Epithelial cell of esophagus (primary cell): ENCODE measurements at regions not wholly inside any gene's neighbourhood (a gene's known extent, or its start where the extent isn't known, plus 50 kb on each side); places are given as distances from the start of the nearest gene placed in this dataset.

Source experiments
- DNase-seq: peaks from one replicate; pipeline ENCODE4 v3.0.0; 2010; ENCODE audit warnings: low read depth
- H3K4me3 ChIP-seq: 2 replicates; pipeline ENCODE4 v1.5.1; 2011; ENCODE audit warnings: mild to moderate bottlenecking, low read length, control low read depth
- TF ChIP-seq, protein P1 (sequence below): IDR thresholded peaks from 2 replicates; pipeline ENCODE4 v1.5.1; 2011; ENCODE audit warnings: low read depth, mild to moderate bottlenecking, low read length, control low read depth, inconsistent platforms; ENCODE audit not compliant: insufficient read depth; ENCODE audit errors: missing control alignments

DNA sequence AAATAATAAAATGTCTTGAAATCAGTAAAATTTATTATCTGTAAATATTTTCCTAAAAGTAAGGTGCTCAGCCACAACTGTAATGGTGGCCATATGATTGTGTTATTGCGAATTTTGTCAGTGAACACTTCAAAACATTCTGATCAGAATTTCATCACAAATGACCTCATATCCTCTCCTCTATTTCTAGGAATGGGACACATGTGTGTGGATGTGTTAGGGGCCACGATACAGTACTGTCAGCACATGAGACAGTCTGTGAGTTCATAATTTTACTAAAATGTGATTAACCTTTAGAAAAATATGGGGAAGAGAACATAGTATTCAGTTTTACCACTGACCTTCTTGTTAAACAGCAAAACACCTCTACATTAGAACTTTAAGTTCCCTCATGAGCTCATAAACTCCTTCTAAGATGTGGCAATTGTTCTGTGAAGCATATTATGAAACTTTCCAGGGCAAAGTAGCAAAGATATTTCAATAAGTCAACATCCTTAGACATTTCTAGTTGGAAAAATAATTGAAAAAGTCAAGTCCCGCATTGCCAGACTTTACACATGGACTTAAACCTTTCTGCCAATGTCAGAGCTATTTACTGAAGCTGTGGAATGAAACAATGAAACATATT lies 158.2 kb upstream of the ABI3BP start:
- TF ChIP-seq, protein P1, sequence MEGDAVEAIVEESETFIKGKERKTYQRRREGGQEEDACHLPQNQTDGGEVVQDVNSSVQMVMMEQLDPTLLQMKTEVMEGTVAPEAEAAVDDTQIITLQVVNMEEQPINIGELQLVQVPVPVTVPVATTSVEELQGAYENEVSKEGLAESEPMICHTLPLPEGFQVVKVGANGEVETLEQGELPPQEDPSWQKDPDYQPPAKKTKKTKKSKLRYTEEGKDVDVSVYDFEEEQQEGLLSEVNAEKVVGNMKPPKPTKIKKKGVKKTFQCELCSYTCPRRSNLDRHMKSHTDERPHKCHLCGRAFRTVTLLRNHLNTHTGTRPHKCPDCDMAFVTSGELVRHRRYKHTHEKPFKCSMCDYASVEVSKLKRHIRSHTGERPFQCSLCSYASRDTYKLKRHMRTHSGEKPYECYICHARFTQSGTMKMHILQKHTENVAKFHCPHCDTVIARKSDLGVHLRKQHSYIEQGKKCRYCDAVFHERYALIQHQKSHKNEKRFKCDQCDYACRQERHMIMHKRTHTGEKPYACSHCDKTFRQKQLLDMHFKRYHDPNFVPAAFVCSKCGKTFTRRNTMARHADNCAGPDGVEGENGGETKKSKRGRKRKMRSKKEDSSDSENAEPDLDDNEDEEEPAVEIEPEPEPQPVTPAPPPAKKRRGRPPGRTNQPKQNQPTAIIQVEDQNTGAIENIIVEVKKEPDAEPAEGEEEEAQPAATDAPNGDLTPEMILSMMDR: no peak
- DNase-seq: no peak
- H3K4me3 ChIP-seq: no peak overlapping the region

DNA sequence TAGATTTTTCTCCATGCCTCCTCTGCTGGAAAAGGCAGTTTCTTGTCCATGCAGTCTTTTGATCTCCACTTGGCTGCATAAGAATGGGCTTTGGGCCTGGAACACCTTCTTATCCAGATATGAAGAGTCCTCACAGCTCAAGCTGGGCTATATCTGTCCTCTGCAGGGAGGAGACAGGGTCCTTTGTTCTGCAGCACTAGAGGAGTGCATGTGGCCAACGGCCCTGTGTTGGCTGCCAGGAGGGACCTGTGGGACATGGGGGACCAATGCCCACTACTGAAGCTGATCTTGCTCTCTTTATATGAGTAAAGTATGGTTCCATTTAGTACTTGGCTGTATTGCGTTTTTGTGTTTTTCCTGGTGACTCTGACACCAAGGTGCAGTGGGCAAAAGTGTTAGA lies 157.3 kb upstream of the ABI3BP start:
- TF ChIP-seq, protein P1: no peak
- H3K4me3 ChIP-seq: no peak overlapping the region
- DNase-seq: no peak

DNA sequence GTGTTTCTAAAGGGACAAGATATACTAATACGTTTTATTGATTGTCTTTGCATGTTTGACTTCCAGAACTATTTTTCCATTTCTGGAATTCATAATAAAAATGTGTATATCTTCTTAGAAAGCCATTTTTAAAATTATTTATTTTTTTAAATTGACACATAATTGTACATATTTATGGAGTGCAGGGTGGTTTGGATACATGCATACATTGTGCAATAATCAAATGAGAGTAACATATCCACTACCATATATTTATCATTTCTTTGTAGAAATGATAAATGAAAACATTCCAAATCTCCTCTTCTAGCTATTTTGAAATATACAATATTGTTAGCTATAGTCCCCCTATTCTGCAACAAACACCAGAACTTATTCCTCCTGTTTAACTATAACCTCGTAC lies 156.5 kb upstream of the ABI3BP start:
- no peak for DNase-seq
- TF ChIP-seq, protein P1: no peak
- no peak overlapping the region for H3K4me3 ChIP-seq

DNA sequence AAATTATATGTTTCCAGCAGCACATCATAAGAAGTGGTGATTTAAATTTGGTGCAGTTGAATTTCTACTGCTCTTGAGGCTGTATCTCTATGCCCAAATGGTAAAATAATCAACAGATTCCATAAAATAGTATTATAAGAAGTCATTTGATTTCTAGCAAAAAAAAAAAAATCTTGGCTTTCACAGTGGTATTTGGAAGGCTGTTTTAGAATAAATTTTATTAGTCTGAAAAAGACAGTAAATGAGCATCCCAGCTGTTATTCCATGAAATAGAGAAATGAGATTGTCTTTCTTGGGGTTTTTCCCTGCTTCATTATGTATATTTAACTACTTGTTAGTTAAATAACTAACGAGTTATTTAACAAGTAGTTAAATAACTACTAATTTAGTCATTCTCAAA lies 156.0 kb upstream of the ABI3BP start:
- DNase-seq: no peak
- no peak overlapping the region for H3K4me3 ChIP-seq
- TF ChIP-seq, protein P1: no peak

DNA sequence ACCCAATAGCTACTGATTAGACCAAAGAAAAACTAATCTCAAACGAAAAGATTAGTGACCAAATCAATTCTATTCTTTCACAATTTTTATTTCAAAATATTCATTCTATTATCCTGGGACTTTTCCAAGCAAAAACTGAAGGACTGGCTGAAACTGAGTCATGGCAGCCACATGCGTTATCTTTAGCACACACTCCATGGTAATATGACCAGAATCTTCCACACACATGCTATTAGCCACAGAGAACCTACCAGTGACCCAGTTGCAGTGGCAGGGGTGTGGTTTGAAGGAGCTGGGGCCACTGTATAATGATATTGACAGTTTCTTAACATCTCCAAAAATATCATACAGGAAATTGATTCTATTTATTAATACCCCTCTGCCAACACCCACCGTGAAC lies 154.8 kb upstream of the ABI3BP start:
- DNase-seq: no peak
- TF ChIP-seq, protein P1: no peak
- no peak overlapping the region for H3K4me3 ChIP-seq

DNA sequence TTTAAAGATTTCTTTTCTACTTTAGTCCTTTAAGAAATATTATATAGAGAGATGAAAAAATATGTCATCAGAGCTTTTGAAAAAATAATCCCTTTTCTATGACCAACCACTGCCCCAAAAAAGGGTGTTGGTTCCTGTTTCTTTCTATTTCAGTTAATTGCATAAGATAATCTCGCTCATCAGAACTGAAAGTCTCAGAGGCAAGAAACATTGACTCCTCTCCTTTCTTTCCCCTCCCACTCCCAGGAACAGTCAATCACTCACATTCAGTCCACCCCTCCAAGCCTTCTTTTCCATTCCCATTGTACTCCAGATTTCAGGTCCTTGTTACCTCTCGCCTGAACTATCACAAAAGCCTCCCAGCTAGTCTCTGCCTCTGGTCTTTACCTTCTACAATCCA lies 153.7 kb upstream of the ABI3BP start:
- H3K4me3 ChIP-seq: no peak overlapping the region
- TF ChIP-seq, protein P1: no peak
- DNase-seq: no peak

DNA sequence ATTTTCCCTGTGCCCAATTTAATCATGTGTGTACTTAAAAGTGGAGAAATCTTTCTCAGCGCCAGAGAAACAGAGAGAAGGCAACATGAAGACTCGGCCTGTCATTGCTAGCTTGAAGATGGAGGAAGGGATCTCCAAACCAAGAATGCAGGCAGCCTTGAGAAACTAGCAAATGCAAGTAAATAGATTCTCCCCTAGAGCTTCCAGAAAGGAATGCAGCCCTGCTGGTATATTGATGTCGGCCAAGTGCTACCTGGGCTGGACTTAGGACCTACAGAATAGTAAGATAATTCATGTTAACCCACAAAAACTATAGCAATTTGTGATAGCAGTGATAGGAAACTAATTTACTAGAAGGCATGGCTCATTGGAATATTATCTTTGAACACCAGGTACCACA lies 150.9 kb upstream of the ABI3BP start:
- TF ChIP-seq, protein P1: no peak
- H3K4me3 ChIP-seq: no peak overlapping the region
- no peak for DNase-seq
